ENCODE measurements at regions not wholly inside any gene's neighbourhood (a gene's known extent, or its start where the extent isn't known, plus 50 kb on each side); places are given as distances from the start of the nearest gene placed in this dataset.

DNA sequence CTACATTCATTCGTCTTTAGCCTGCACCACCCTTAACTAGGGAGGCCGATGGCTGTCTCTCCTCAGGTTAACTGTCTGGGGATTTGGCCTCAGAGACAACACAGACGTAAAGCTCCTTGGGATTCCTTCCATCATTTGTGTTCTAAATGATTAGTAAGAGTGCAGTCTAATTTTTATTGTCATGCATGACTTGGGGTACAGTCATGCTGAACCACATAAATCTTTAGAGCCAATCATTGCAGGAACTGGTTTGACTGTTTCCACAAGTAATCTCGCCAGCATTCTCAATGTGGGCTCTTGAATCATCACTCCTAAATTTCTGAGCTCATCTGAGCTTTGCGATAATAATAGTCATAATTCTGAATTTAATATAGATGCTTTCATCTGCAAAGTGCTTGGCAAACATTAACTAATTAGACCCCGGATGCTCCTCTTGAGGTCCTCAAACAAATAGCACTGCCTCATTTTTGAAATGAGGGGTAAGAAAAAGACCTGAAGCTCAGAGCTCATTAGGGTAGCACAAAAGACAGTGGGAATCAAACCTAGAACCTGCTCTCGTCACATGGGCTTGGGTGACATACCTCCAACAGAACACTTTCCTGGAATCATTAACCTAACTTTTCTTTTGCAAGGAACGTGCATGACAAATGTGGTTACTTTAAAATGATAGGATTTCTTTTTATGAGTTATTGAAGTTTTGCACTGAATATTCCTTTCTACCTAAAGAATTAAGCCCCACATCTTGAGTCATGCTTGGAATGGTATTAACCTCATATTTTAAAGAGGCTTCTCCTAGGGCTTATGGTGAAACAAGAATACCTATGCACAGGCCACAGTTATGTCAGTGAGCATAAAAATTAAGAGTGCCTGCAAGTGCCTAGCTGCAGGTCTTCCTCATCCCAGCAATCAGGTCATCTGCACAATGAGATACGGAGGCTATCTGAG is 118.9 kb upstream of the NRP1 start:
- DNase-seq, result no peak

DNA sequence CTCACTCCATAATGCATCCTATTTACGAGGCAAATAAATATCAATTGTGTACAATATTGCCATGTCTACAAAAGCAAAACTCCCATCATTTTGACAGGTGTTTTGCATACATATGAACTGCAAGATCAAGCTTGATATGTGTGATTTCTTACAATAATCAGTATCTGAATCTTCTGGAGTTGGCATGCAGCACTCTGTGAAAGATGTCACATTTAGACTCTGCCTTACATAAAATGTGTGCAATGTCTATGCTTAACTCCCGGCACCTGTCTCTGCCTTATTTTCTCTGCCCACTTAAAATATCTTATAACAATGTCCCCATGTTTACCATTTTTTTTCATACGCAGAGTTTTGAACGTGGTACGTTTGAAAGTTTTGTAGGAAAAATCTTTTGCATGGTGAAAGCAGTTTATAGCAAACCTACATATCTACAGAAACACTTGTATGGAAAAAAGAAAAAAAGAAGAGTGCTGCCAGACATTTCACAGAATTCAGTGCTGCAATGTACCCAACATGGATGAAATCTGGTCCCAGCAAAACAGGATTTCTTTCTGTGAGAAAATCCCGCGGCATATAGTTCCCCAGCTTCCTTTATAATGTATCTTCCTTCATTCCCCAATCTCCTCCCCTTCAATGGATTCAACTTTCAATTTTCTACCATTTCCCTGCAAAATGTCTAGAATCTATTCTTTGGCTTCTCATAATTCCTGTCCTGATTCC is 114.1 kb upstream of the NRP1 start:
- DNase-seq, result no peak

GRCh38 chr10:33441561-33441960 is 107.1 kb upstream of the NRP1 start:
- DNase-seq, result no peak

GRCh38 chr10:33434933-33435332 is 100.5 kb upstream of the NRP1 start:
- no peak for DNase-seq

DNA sequence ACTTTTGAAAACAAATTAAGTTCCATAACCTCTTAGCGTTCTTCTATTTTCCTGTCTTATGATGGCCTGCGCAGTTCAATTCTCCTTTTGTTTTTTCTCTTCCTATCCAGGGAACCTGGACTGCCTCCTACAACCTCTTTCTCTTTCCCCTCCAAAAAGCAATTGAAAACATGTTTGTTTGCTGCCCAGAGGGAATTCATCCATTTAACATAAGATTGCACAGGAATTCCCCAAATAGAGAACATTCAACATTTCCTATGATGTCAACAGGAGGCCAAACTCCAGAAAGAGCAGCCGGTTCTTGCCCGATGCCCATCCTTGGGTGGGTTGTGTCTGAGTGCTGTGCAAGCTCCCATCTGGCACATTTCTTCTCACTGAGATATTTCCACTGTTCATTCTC is 94.2 kb upstream of the NRP1 start:
- no peak for DNase-seq

DNA sequence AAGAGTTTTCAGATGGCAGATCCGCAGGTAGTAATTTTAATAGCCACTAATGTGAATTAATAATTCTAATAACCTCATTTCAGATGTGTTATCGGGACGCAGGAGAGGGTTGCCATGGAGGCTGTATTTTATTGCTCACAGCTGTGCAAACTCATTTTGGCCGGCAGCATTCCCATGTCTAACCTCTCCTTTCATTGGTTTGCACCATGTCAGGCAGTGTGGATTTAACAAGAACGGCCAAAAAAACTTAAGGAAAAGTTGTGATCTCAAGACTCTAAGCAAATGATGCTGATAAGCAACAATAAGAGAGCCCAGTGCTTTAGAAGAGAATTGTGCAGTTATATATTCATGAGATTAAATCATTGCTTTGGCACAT is 88.7 kb upstream of the NRP1 start:
- DNase-seq, result no peak

DNA sequence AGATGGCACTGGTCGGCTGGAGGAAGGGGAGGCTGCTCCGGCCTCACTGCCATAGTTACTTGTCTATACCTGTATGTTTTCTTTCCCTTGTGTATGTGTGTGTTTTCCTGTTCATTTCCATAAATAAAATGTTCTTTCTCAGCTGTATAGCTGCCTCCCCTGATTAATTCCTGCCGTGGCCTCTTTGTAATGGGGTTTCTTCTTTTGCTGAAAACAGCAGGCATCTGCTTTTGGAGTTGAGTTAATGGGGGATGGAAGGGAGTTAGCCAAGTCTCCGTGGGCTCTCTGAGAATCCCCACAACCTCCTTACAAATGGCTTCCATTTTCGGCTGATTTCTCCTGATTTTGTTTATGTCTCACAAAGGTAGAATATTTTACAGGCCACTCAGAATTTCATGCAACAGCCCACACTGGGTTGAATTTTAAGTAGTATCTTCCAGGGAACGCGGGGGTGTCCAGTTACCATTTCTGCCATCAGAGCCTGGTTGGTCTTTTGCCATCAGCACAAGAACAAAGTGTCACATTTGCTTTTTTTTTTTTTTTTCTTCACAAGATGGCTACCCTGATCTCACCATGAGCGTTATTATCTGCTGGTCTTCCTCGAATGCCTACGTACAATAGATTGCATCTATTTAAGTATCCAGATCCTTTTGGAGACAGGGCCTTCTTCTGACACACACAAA is 88.1 kb upstream of the NRP1 start:
- no peak for DNase-seq

DNA sequence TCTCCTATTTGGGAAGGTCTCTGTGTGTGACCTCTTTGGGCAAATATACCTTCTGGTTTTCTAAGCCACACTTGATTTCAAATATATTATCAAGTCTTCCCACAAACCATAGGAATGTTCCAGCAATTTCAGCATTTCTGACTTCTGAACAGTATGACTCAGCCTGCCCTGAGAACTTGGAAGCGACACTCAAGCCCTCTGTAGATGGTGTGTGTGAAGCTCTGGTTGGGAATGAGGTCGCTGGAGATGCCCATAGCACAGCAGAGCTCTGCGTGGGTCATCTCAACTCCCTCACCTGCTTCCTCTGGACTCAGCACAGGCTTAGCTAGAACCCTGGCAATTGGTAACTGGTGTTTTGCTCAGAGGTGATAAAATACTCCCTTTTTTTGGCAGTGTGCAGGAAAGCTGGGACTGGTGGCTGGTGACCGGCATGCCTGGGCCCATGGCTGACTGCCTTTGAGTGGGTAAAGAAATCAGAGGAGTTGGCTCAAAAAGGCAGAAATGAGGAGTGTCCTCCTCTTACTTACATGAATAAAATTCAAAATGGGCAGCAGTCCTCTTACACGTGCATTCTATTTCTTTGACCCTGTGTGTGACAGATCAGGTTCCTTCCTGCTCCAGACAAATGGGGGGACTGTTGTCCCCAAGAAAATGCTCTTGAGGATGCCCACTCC is 87.5 kb upstream of the NRP1 start:
- no peak for DNase-seq

- DNase-seq, result no peak
Measured at GRCh38 chr10:33419311-33419710, 84.8 kb upstream of the NRP1 start.

GRCh38 chr10:33418301-33418700 is 83.8 kb upstream of the NRP1 start:
- DNase-seq, result no peak

DNA sequence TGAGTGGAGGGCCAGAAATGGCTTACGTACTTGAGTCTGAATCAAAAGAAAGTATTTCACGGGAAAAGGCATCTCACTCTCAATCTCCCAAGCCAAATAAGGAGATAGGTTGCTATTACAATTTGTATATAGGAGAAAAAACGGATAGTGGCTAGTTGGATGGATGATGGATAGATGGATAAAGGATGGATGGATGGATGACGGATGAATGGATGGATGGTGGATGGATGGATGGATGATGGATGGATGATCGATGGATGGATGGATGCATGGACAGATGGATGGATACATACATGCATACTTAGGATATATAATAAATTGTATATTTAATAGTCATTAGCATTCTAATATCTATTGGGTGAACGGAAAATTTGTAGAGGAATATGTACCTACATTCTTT is 82.2 kb upstream of the NRP1 start:
- DNase-seq, result no peak

DNA sequence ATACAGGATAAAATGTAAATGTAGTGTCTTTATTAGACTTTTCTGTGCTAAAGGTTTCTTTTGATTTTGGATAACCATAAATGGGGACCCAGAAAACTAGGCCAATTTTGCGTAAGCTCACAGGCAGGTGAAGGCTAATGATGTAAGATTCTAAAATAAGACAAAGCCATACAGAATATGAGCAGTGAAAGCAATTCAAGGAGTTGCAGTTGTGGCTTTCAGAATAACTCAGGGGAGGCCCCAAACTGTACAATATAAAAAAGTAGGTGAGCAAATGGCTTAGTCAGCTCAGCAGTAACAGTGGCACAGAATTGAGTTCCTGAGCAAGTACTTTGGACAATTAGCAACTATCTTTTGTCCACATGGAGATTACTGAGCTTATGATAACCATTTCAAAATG is 81.7 kb upstream of the NRP1 start:
- DNase-seq, result no peak

DNA sequence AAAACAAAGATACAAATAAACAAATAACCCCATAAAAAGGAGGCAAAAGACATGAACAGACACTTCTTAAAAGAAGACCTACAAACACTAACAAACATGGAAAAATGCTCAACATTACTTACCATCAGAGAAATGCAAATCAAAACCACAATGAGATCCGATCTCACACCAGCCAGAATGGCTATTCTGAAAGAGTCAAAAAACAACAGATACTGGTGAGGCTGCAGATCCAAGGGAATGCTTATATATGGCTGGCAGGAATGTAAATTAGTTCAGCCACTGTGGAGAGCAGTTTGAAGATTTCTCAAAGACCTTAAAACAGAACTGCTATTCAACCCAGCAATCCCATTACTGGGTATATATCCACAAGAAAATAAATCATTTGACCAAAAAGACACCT is 80.4 kb upstream of the NRP1 start:
- no peak for DNase-seq

DNA sequence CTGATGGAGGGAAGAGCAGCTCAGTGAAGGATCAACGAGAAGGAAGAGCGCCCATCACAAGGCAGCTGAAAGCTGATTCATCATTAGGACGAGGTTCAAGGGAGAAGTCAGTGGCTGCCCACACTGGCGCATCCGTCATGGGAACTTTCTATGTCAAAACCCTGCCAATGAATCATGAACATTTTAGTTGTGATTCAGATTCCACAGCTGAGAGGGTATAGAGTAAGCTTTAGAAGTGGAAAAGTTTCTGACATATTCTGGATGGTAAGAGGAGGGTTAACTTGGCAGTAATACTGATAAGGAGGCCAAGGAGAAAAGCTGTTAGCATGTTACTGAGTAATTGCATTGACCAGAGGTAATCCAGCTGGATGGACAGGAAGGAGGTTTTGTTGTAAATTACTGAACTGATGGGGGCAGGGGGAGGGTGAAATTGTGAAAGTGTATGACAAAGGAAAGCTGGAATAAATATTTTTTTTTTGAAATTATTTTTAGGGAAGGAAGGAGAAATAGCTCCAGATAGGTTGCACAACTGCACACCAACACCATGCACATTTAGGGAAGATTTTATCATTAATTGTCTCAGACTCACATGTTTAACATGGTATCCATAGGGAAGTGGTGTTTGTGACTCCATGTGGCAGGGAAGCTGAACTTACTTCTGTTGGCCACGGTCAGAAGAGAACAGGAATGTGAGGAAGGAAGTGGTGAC is 78.3 kb upstream of the NRP1 start:
- no peak for DNase-seq

DNA sequence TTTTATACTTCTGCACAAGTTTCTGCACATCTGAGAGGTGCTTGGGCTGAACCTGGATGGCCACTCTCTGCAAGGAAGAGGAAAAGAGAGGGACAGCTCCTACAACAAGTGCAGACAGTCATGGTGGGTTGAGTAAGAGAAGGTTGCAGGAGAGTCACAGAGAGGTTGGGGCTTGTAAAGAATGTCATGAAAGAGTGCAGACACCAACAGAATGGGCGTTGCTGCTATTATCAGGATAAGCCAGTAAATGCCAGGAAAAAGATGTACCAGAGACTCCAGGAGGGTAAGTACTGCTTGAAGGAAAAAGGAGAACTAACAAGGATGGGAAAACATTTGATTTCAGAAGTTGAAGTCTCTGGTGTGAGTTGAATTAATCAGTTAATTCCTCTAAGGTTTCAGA is 77.8 kb upstream of the NRP1 start:
- DNase-seq, result no peak

- no peak for DNase-seq
Measured at GRCh38 chr10:33410860-33411234, 76.4 kb upstream of the NRP1 start.

GRCh38 chr10:33410096-33410859 is 75.8 kb upstream of the NRP1 start:
- no peak for DNase-seq

- DNase-seq, result no peak
Measured at GRCh38 chr10:33406596-33406995, 72.1 kb upstream of the NRP1 start.

GRCh38 chr10:33402220-33403073 is 68.0 kb upstream of the NRP1 start:
- DNase-seq, result no peak

- no peak for DNase-seq
Measured at GRCh38 chr10:33401300-33401699, 66.8 kb upstream of the NRP1 start.

DNA sequence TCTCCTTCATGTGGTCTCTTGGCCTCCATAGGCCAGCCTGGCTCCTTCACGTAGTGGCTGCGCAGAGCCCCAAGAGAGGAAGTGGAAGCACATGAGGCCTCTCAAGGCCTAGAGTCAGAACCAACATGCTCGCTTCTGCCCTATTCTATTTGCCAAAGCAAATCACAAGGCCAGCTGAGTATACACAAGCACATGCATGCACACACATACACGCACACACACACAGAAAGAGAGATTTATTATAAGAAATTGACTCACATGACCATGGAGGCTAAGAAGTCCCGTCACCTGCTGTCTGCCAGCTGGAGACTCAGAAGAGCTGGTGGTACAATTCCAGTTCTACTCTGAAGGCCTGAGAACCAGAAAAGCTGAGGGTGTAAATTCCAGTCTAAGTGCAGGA is 64.3 kb upstream of the NRP1 start:
- DNase-seq, result no peak

Measured in stimulated activated CD4-positive, alpha-beta T cell treated with anti-CD3 and anti-CD28 coated beads, Interleukin-4, amount 100 ng/mL, for 1 hour (primary cell).